Hepatocyte (in vitro differentiated cells): ENCODE measurements at regions not wholly inside any gene's neighbourhood (a gene's known extent, or its start where the extent isn't known, plus 50 kb on each side); places are given as distances from the start of the nearest gene placed in this dataset.

Experiments used
- DNase-seq: peaks from one replicate; pipeline ENCODE4 v3.0.0-alpha.2; 2016; ENCODE audit warnings: low spot score
- H2AFZ ChIP-seq: fragments of 200-600 bp; sonication (generic); 2 replicates; pipeline ENCODE4 v1.6.0; 2016; ENCODE audit warnings: antibody characterized with exemption, mild to moderate bottlenecking
- H3K27ac ChIP-seq: fragments of 200-600 bp; sonication (generic); 2 replicates; pipeline ENCODE4 v1.5.1; 2016; ENCODE audit warnings: mild to moderate bottlenecking
- H3K27me3 ChIP-seq: fragments of 200-600 bp; sonication (generic); 2 replicates; pipeline ENCODE4 v1.6.1; 2016
- H3K36me3 ChIP-seq: fragments of 200-600 bp; sonication (generic); replicated peaks from 2 replicates; pipeline ENCODE4 v1.5.1; 2016; ENCODE audit warnings: low read depth; ENCODE audit not compliant: insufficient read depth
- H3K4me1 ChIP-seq: fragments of 200-600 bp; sonication (generic); 2 replicates; pipeline ENCODE4 v1.5.1; 2016; ENCODE audit warnings: mild to moderate bottlenecking, moderate library complexity; ENCODE audit not compliant: insufficient read depth
- H3K4me2 ChIP-seq: fragments of 200-600 bp; sonication (generic); 2 replicates; pipeline ENCODE4 v1.6.0; 2016
- H3K4me3 ChIP-seq: fragments of 200-600 bp; sonication (generic); 2 replicates; pipeline ENCODE4 v1.5.1; 2016; ENCODE audit warnings: mild to moderate bottlenecking
- H3K79me2 ChIP-seq: fragments of 200-600 bp; sonication (generic); 2 replicates; pipeline ENCODE4 v1.6.0; 2017; ENCODE audit warnings: mild to moderate bottlenecking
- H3K9me2 ChIP-seq: fragments of 200-600 bp; sonication (generic); replicated peaks from 2 replicates; pipeline ENCODE4 v1.6.0; 2017; ENCODE audit warnings: mild to moderate bottlenecking; ENCODE audit not compliant: insufficient read depth
- H3K9me3 ChIP-seq: fragments of 200-600 bp; sonication (generic); 2 replicates; pipeline ENCODE4 v1.5.1; 2016; ENCODE audit warnings: low read depth, mild to moderate bottlenecking
- H4K20me1 ChIP-seq: fragments of 200-600 bp; sonication (generic); 2 replicates; pipeline ENCODE4 v1.6.0; 2016; ENCODE audit warnings: mild to moderate bottlenecking; ENCODE audit not compliant: insufficient read depth, poor library complexity, severe bottlenecking
- CTCF ChIP-seq: fragments of 200-600 bp; sonication (generic); IDR thresholded peaks from 2 replicates; pipeline ENCODE4 v1.5.1; 2016; ENCODE audit warnings: antibody characterized with exemption, mild to moderate bottlenecking; ENCODE audit not compliant: poor library complexity
- EZH2 ChIP-seq: fragments of 200-600 bp; sonication (generic); IDR thresholded peaks from 2 replicates; pipeline ENCODE4 v1.6.1; 2016; ENCODE audit warnings: antibody characterized with exemption, mild to moderate bottlenecking, borderline replicate concordance
- EZH2phosphoT487 ChIP-seq: fragments of 200-600 bp; sonication (generic); IDR thresholded peaks from one replicate; pipeline ENCODE4 v1.6.1; 2018; ENCODE audit warnings: antibody characterized with exemption, mild to moderate bottlenecking, low read depth, moderate library complexity; ENCODE audit not compliant: unreplicated experiment, severe bottlenecking
- WGBS: methylation state at CpG from one replicate; pipeline ENCODE4 v1.1.6; 2016; ENCODE audit warnings: low lambda C conversion rate; ENCODE audit errors: missing lambda C conversion rate; 5-methylcytosine and 5-hydroxymethylcytosine counted together

- no peaks in the 10 kb centered on the region for H3K79me2 ChIP-seq
- WGBS: 66% methylated on average over 6 of the region's 6 CpGs
Measured at GRCh38 chr5:2332521-2332920, 419.0 kb downstream of the IRX2 start.

GRCh38 chr5:2330325-2331130 is 420.9 kb downstream of the IRX2 start:
- Histone ChIP-seq H3K4me3 (no peak overlapping the region), H4K20me1 (no peaks in the 10 kb centered on the region), H3K27ac (no peak overlapping the region), H3K79me2 (no peaks in the 10 kb centered on the region), H3K9me3 (no peaks in the 10 kb centered on the region), H2AFZ (no peak overlapping the region), H3K9me2 (no peaks in the 10 kb centered on the region), H3K27me3 (no peaks in the 10 kb centered on the region), H3K36me3 (no peaks in the 10 kb centered on the region), H3K4me1 (no peaks in the 10 kb centered on the region), H3K4me2 (no peak overlapping the region)
- 92% methylated on average over 13 of the region's 13 CpGs for WGBS
- TF ChIP-seq CTCF: no peak
- TF ChIP-seq EZH2: no peak
- TF ChIP-seq EZH2phosphoT487: no peak
- DNase-seq: no peak

More at GRCh38 chr5:2332521-2332920, 419.0 kb downstream of the IRX2 start:
- Histone ChIP-seq H3K4me2 (no peak overlapping the region), H3K9me3 (no peaks in the 10 kb centered on the region), H3K27me3 (no peaks in the 10 kb centered on the region), H3K27ac (no peak overlapping the region), H3K9me2 (no peaks in the 10 kb centered on the region), H4K20me1 (no peaks in the 10 kb centered on the region), H2AFZ (no peak overlapping the region), H3K36me3 (no peaks in the 10 kb centered on the region), H3K4me1 (no peaks in the 10 kb centered on the region), H3K4me3 (no peak overlapping the region)
- TF ChIP-seq CTCF (no peak), EZH2phosphoT487 (no peak), EZH2 (no peak)
- no peak for DNase-seq

- no peaks in the 10 kb centered on the region for H3K9me2 ChIP-seq
- WGBS: 81% methylated on average over 12 of the region's 12 CpGs
- no peaks in the 10 kb centered on the region for H4K20me1 ChIP-seq
- no peak overlapping the region for H3K4me3 ChIP-seq
- no peak overlapping the region for H2AFZ ChIP-seq
- no peaks in the 10 kb centered on the region for H3K9me3 ChIP-seq
- TF ChIP-seq CTCF (no peak), EZH2phosphoT487 (no peak), EZH2 (no peak)
- no peak overlapping the region for H3K27ac ChIP-seq
- H3K4me2 ChIP-seq: no peak overlapping the region
- no peaks in the 10 kb centered on the region for H3K79me2 ChIP-seq
- no peaks in the 10 kb centered on the region for H3K36me3 ChIP-seq
- H3K4me1 ChIP-seq: no peaks in the 10 kb centered on the region
- no peak for DNase-seq
- H3K27me3 ChIP-seq: no peaks in the 10 kb centered on the region
Measured at GRCh38 chr5:2329741-2330140, 421.7 kb downstream of the IRX2 start.
